BLaER1 (cell line): ENCODE measurements at regions not wholly inside any gene's neighbourhood (a gene's known extent, or its start where the extent isn't known, plus 50 kb on each side); places are given as distances from the start of the nearest gene placed in this dataset.

Experiments
- H3K27ac ChIP-seq: shearing (Covaris generic); formaldehyde crosslinking; 2 replicates; pipeline ENCODE4 v1.8.1; 2022
- H3K27me3 ChIP-seq: shearing (Covaris generic); formaldehyde crosslinking; 2 replicates; pipeline ENCODE4 v1.8.1; 2022
- H3K36me3 ChIP-seq: shearing (Covaris generic); formaldehyde crosslinking; 2 replicates; pipeline ENCODE4 v1.8.1; 2022
- H3K4me1 ChIP-seq: shearing (Covaris generic); formaldehyde crosslinking; 2 replicates; pipeline ENCODE4 v1.8.1; 2022
- H3K4me2 ChIP-seq: shearing (Covaris generic); formaldehyde crosslinking; 2 replicates; pipeline ENCODE4 v1.8.1; 2022
- H3K4me3 ChIP-seq: shearing (Covaris generic); formaldehyde crosslinking; 2 replicates; pipeline ENCODE4 v1.8.1; 2022
- H3K9ac ChIP-seq: shearing (Covaris generic); formaldehyde crosslinking; 2 replicates; pipeline ENCODE4 v1.8.1; 2022
- H3K9me3 ChIP-seq: shearing (Covaris generic); formaldehyde crosslinking; 2 replicates; pipeline ENCODE4 v1.8.1; 2022
- H4K20me1 ChIP-seq: shearing (Covaris generic); formaldehyde crosslinking; 2 replicates; pipeline ENCODE4 v1.8.1; 2022
- Cebpa-rat ChIP-seq: shearing (Covaris generic); IDR thresholded peaks from 2 replicates; pipeline ENCODE4 v1.8.1; 2022

GRCh38 chr1:69157046-69157756, 410.5 kb upstream of the LRRC7 start:
- Histone ChIP-seq H3K9me3 (no peaks in the 10 kb centered on the region), H3K27me3 (no peaks in the 10 kb centered on the region), H3K4me3 (no peak overlapping the region), H3K36me3 (no peaks in the 10 kb centered on the region), H4K20me1 (no peaks in the 10 kb centered on the region), H3K27ac (no peak overlapping the region), H3K9ac (no peak overlapping the region), H3K4me1 (no peaks in the 10 kb centered on the region), H3K4me2 (no peak overlapping the region)
- no peak for TF ChIP-seq Cebpa-rat

- no peak overlapping the region for H3K9ac ChIP-seq
- no peaks in the 10 kb centered on the region for H3K36me3 ChIP-seq
- no peaks in the 10 kb centered on the region for H3K27me3 ChIP-seq
- no peaks in the 10 kb centered on the region for H3K4me1 ChIP-seq
- no peak overlapping the region for H3K4me3 ChIP-seq
- no peak for TF ChIP-seq Cebpa-rat
- H3K4me2 ChIP-seq, result no peak overlapping the region
- H3K9me3 ChIP-seq, result no peaks in the 10 kb centered on the region
- H3K27ac ChIP-seq, result no peak overlapping the region
- H4K20me1 ChIP-seq, result no peaks in the 10 kb centered on the region
These were observed 404.5 kb upstream of the LRRC7 start for GRCh38 chr1:69163241-69163640.

- Histone ChIP-seq H3K27me3 (no peaks in the 10 kb centered on the region), H3K9me3 (no peaks in the 10 kb centered on the region), H3K36me3 (no peaks in the 10 kb centered on the region), H4K20me1 (no peaks in the 10 kb centered on the region), H3K9ac (no peak overlapping the region), H3K27ac (no peak overlapping the region), H3K4me3 (no peak overlapping the region), H3K4me1 (no peaks in the 10 kb centered on the region), H3K4me2 (no peak overlapping the region)
- no peak for TF ChIP-seq Cebpa-rat
These were observed 403.9 kb upstream of the LRRC7 start for GRCh38 chr1:69163779-69164178.

GRCh38 chr1:69167876-69168275, 399.8 kb upstream of the LRRC7 start:
- TF ChIP-seq Cebpa-rat, result no peak
- no peak overlapping the region for H3K4me3 ChIP-seq
- H3K9ac ChIP-seq, result no peak overlapping the region
- H3K4me1 ChIP-seq, result no peaks in the 10 kb centered on the region
- no peak overlapping the region for H3K27ac ChIP-seq
- H3K36me3 ChIP-seq, result no peaks in the 10 kb centered on the region
- no peaks in the 10 kb centered on the region for H3K27me3 ChIP-seq
- H4K20me1 ChIP-seq, result no peaks in the 10 kb centered on the region
- no peak overlapping the region for H3K4me2 ChIP-seq
- peaks cover 17% of the 10 kb centered on the region for H3K9me3 ChIP-seq

- peaks cover 17% of the 10 kb centered on the region for H3K9me3 ChIP-seq
- no peaks in the 10 kb centered on the region for H4K20me1 ChIP-seq
- no peak overlapping the region for H3K27ac ChIP-seq
- no peaks in the 10 kb centered on the region for H3K36me3 ChIP-seq
- H3K4me3 ChIP-seq, result no peak overlapping the region
- TF ChIP-seq Cebpa-rat, result no peak
- H3K4me2 ChIP-seq, result no peak overlapping the region
- H3K4me1 ChIP-seq, result no peaks in the 10 kb centered on the region
- H3K27me3 ChIP-seq, result no peaks in the 10 kb centered on the region
- no peak overlapping the region for H3K9ac ChIP-seq
These were observed 396.5 kb upstream of the LRRC7 start for GRCh38 chr1:69171248-69171647.

- Histone ChIP-seq H3K4me2 (no peak overlapping the region), H3K9me3 (peaks cover 17% of the 10 kb centered on the region), H3K4me1 (no peaks in the 10 kb centered on the region), H3K27ac (no peak overlapping the region), H3K4me3 (no peak overlapping the region), H3K27me3 (no peaks in the 10 kb centered on the region), H4K20me1 (no peaks in the 10 kb centered on the region), H3K36me3 (no peaks in the 10 kb centered on the region), H3K9ac (no peak overlapping the region)
- TF ChIP-seq Cebpa-rat, result no peak
These were observed 395.4 kb upstream of the LRRC7 start for GRCh38 chr1:69172003-69173000.

GRCh38 chr1:69175053-69175452, 392.7 kb upstream of the LRRC7 start:
- no peak overlapping the region for H3K4me3 ChIP-seq
- no peaks in the 10 kb centered on the region for H3K4me1 ChIP-seq
- no peak for TF ChIP-seq Cebpa-rat
- no peak overlapping the region for H3K9ac ChIP-seq
- H3K4me2 ChIP-seq, result no peak overlapping the region
- H3K27ac ChIP-seq, result no peak overlapping the region
- no peaks in the 10 kb centered on the region for H4K20me1 ChIP-seq
- peaks cover 6% of the 10 kb centered on the region for H3K9me3 ChIP-seq
- H3K36me3 ChIP-seq, result no peaks in the 10 kb centered on the region
- H3K27me3 ChIP-seq, result no peaks in the 10 kb centered on the region

- no peak for TF ChIP-seq Cebpa-rat
- no peaks in the 10 kb centered on the region for H4K20me1 ChIP-seq
These were observed 387.4 kb upstream of the LRRC7 start for GRCh38 chr1:69180358-69180757.

GRCh38 chr1:69185378-69185777, 382.3 kb upstream of the LRRC7 start:
- H3K27me3 ChIP-seq, result no peaks in the 10 kb centered on the region
- H3K9ac ChIP-seq, result no peak overlapping the region
- no peak overlapping the region for H3K27ac ChIP-seq
- no peaks in the 10 kb centered on the region for H3K36me3 ChIP-seq
- H3K4me1 ChIP-seq, result no peaks in the 10 kb centered on the region
- H4K20me1 ChIP-seq, result no peaks in the 10 kb centered on the region
- no peaks in the 10 kb centered on the region for H3K9me3 ChIP-seq
- H3K4me3 ChIP-seq, result no peak overlapping the region
- no peak for TF ChIP-seq Cebpa-rat
- H3K4me2 ChIP-seq, result no peak overlapping the region

More at GRCh38 chr1:69180358-69180757, 387.4 kb upstream of the LRRC7 start:
- no peaks in the 10 kb centered on the region for H3K36me3 ChIP-seq
- H3K27me3 ChIP-seq, result no peaks in the 10 kb centered on the region
- no peak overlapping the region for H3K4me3 ChIP-seq
- no peaks in the 10 kb centered on the region for H3K4me1 ChIP-seq
- no peak overlapping the region for H3K27ac ChIP-seq
- no peak overlapping the region for H3K4me2 ChIP-seq
- no peak overlapping the region for H3K9ac ChIP-seq
- H3K9me3 ChIP-seq, result no peaks in the 10 kb centered on the region

- Histone ChIP-seq H3K27ac (no peak overlapping the region), H3K4me2 (no peak overlapping the region), H3K27me3 (no peaks in the 10 kb centered on the region), H3K9me3 (no peaks in the 10 kb centered on the region), H3K36me3 (no peaks in the 10 kb centered on the region), H3K9ac (no peak overlapping the region), H3K4me3 (no peak overlapping the region), H3K4me1 (no peaks in the 10 kb centered on the region), H4K20me1 (no peaks in the 10 kb centered on the region)
- TF ChIP-seq Cebpa-rat, result no peak
These were observed 376.4 kb upstream of the LRRC7 start for GRCh38 chr1:69191335-69191734.
